ENCODE measurements at regions not wholly inside any gene's neighbourhood (a gene's known extent, or its start where the extent isn't known, plus 50 kb on each side); places are given as distances from the start of the nearest gene placed in this dataset.

- no peaks in the 10 kb centered on the region for H4K20me1 ChIP-seq (ENCODE audit: insufficient read depth, low read length)
- POLR2A ChIA-PET (ENCODE audit: unreplicated experiment), result no interaction called here
- H3K23ac ChIP-seq (ENCODE audit: low read depth, low read length), result no peak overlapping the region
- DNase-seq (peak; percentile 70), ATAC-seq (ENCODE audit: low read depth) (peak; percentile 66)
- no peaks in the 10 kb centered on the region for H3K36me3 ChIP-seq (ENCODE audit: control insufficient read depth, insufficient read depth, low read length)
- 20% methylated on average over 2 of the region's 5 CpGs; no CpG with 5 or more reads in 1 of the 2 experiments for WGBS, 2 experiments (ENCODE audit: extremely low coverage in 2 of 2, insufficient read length in 1 of 2)
- H3K4me3 ChIP-seq (ENCODE audit: insufficient read depth, low read depth, low read length), result no peak overlapping the region
- TF ChIP-seq MXI1 (IDR thresholded peaks at IDR 0.05; ENCODE audit: borderline replicate concordance, low read depth, low read length) (no peak), SMC3 (IDR thresholded peaks at IDR 0.05; ENCODE audit: low read depth, low read length) (no peak), BHLHE40 (IDR thresholded peaks at IDR 0.05; ENCODE audit: low read depth, low read length) (peak; percentile 2; the same call in 1 of the 2 replicates), CTCF (conservative IDR thresholded peaks at IDR 0.05; ENCODE audit: low read depth, low read length) (no peak)
- H3K4ac ChIP-seq (ENCODE audit: low read depth, low read length), result peak overlapping the region; percentile 34; the same call in 1 of the 2 replicates
- no peaks in the 10 kb centered on the region for H3K9me1 ChIP-seq (ENCODE audit: insufficient read depth, low read length)
- intact Hi-C loops (cut with micrococcal nuclease) (no loop called here), dilution Hi-C loops (cut with HindIII; ENCODE audit: low sequenced_read_pairs, unreplicated experiment) (no loop called here), in situ Hi-C loops (cut with MboI; ENCODE audit: low sequenced_read_pairs) (no loop called here)
- H2BK5ac ChIP-seq (ENCODE audit: low read depth, low read length, poor library complexity, severe bottlenecking), result peak overlapping the region; percentile 39
- peak overlapping the region; percentile 34; the same call in 1 of the 2 replicates for H4K91ac ChIP-seq (ENCODE audit: insufficient read depth, low read depth, low read length)
- CTCF ChIA-PET, result interaction anchor here (1.0 kb wide), 1 partner anchor 31 kb away, joined by 5 read pairs; no protein-coding TSS in a partner anchor
- no TSS peak for BruUV-seq (replicated peaks)
- H3K18ac ChIP-seq (ENCODE audit: low read depth, low read length), result no peak overlapping the region
- H3K9ac ChIP-seq (ENCODE audit: low read depth, low read length), result no peak overlapping the region
- H2AK9ac ChIP-seq (replicated peaks; ENCODE audit: low read depth, low read length, poor library complexity), result no peak overlapping the region
- H2BK20ac ChIP-seq (ENCODE audit: low read depth, low read length), result peak overlapping the region; percentile 85; the same call in 1 of the 2 replicates
- H2BK120ac ChIP-seq (ENCODE audit: low read depth, low read length), result peak overlapping the region; percentile 51; the same call in 1 of the 2 replicates
- H3K27me3 ChIP-seq (ENCODE audit: control insufficient read depth, insufficient read depth, low read length), result no peaks in the 10 kb centered on the region
- H4K8ac ChIP-seq (ENCODE audit: low read depth in 2 of 2, low read length in 2 of 2), result peak overlapping the region in 1 of 2 experiments; percentile 29; a peak in 1 of 4 replicates
- no peak overlapping the region for H3K27ac ChIP-seq (ENCODE audit: insufficient read depth, low read length)
- no peak overlapping the region for H2AK5ac ChIP-seq (ENCODE audit: low read depth, low read length)
- H3K56ac ChIP-seq (ENCODE audit: extremely low read depth, insufficient read depth, low read length), result no peak overlapping the region
- no peaks in the 10 kb centered on the region for H3K79me1 ChIP-seq (ENCODE audit: low read depth in 1 of 2, low read length in 2 of 2)
- no peaks in the 10 kb centered on the region; the same call in 1 of the 2 replicates for H3K9me3 ChIP-seq (ENCODE audit: control insufficient read depth, insufficient read depth, low read length)
- H3K4me1 ChIP-seq (ENCODE audit: control insufficient read depth, insufficient read depth, low read length), result peaks cover 10% of the 10 kb centered on the region
- H4K5ac ChIP-seq (ENCODE audit: low read depth, low read length), result no peak overlapping the region
- no peak overlapping the region; the same call in 2 of the 3 replicates for H2BK15ac ChIP-seq (ENCODE audit: low read depth, low read length)
- 0 out of 2 replicates have a peak overlapping the region, but pooled peaks have one; percentile 32 for H3K14ac ChIP-seq (replicated peaks; ENCODE audit: low read depth, low read length)
- peak overlapping the region; percentile 72 for H2AFZ ChIP-seq (replicated peaks; ENCODE audit: low read length, poor library complexity)
- no peak overlapping the region for H3K4me2 ChIP-seq (ENCODE audit: low read depth, low read length)
Observed at GRCh38 chr1:185565302-185565701, 168.9 kb upstream of the HMCN1 start.

Data from IMR-90 (cell line).